ENCODE measurements at regions not wholly inside any gene's neighbourhood (a gene's known extent, or its start where the extent isn't known, plus 50 kb on each side); places are given as distances from the start of the nearest gene placed in this dataset.

GRCh38 chr22:25370322-25370721 lies 150.9 kb downstream of the CRYBB2 start:
- H3K4me1 Mint-ChIP-seq: peaks cover 34% of the 10 kb centered on the region
- ATAC-seq: no peak
- no peak overlapping the region for H3K27ac Mint-ChIP-seq
- no peak overlapping the region for H3K4me3 Mint-ChIP-seq
- H3K9me3 Mint-ChIP-seq: no peaks in the 10 kb centered on the region
- no peaks in the 10 kb centered on the region for H3K27me3 Mint-ChIP-seq
- peaks cover 50% of the 10 kb centered on the region for H3K36me3 Mint-ChIP-seq

- no peaks in the 10 kb centered on the region for H3K9me3 Mint-ChIP-seq
- no peak overlapping the region for H3K4me3 Mint-ChIP-seq
- H3K27ac Mint-ChIP-seq: no peak overlapping the region
- peaks cover 64% of the 10 kb centered on the region for H3K36me3 Mint-ChIP-seq
- peaks cover 31% of the 10 kb centered on the region for H3K4me1 Mint-ChIP-seq
- no peaks in the 10 kb centered on the region for H3K27me3 Mint-ChIP-seq
- ATAC-seq: no peak
Measured at GRCh38 chr22:25372000-25372595, 152.7 kb downstream of the CRYBB2 start.

- Mint-ChIP-seq H3K9me3 (no peaks in the 10 kb centered on the region), H3K4me1 (peaks cover 12% of the 10 kb centered on the region), H3K27me3 (no peaks in the 10 kb centered on the region), H3K4me3 (no peak overlapping the region), H3K36me3 (peaks cover 63% of the 10 kb centered on the region), H3K27ac (no peak overlapping the region)
- ATAC-seq: no peak
Measured at GRCh38 chr22:25373961-25374360, 154.5 kb downstream of the CRYBB2 start.

GRCh38 chr22:25374869-25375268 lies 155.4 kb downstream of the CRYBB2 start:
- peaks cover 70% of the 10 kb centered on the region for H3K36me3 Mint-ChIP-seq
- no peaks in the 10 kb centered on the region for H3K9me3 Mint-ChIP-seq
- H3K27ac Mint-ChIP-seq: no peak overlapping the region
- no peaks in the 10 kb centered on the region for H3K27me3 Mint-ChIP-seq
- H3K4me1 Mint-ChIP-seq: peaks cover 9% of the 10 kb centered on the region
- no peak for ATAC-seq
- H3K4me3 Mint-ChIP-seq: no peak overlapping the region

GRCh38 chr22:25375683-25376082 lies 156.2 kb downstream of the CRYBB2 start:
- Mint-ChIP-seq H3K4me3 (no peak overlapping the region), H3K27me3 (no peaks in the 10 kb centered on the region), H3K4me1 (peaks cover 9% of the 10 kb centered on the region), H3K9me3 (no peaks in the 10 kb centered on the region), H3K36me3 (peaks cover 69% of the 10 kb centered on the region), H3K27ac (no peak overlapping the region)
- ATAC-seq: no peak

GRCh38 chr22:25377699-25378098 lies 158.3 kb downstream of the CRYBB2 start:
- peaks cover 60% of the 10 kb centered on the region for H3K36me3 Mint-ChIP-seq
- H3K4me3 Mint-ChIP-seq: no peak overlapping the region
- H3K27me3 Mint-ChIP-seq: no peaks in the 10 kb centered on the region
- no peaks in the 10 kb centered on the region for H3K9me3 Mint-ChIP-seq
- no peak for ATAC-seq
- peaks cover 13% of the 10 kb centered on the region for H3K4me1 Mint-ChIP-seq
- no peak overlapping the region for H3K27ac Mint-ChIP-seq

- Mint-ChIP-seq H3K36me3 (peaks cover 42% of the 10 kb centered on the region), H3K4me3 (no peak overlapping the region), H3K4me1 (peaks cover 14% of the 10 kb centered on the region), H3K27ac (no peak overlapping the region), H3K9me3 (no peaks in the 10 kb centered on the region), H3K27me3 (no peaks in the 10 kb centered on the region)
- no peak for ATAC-seq
Measured at GRCh38 chr22:25380122-25380747, 160.8 kb downstream of the CRYBB2 start.

- no peak for ATAC-seq
- Mint-ChIP-seq H3K27ac (no peak overlapping the region), H3K4me3 (no peak overlapping the region), H3K9me3 (no peaks in the 10 kb centered on the region), H3K27me3 (no peaks in the 10 kb centered on the region), H3K36me3 (peaks cover 26% of the 10 kb centered on the region), H3K4me1 (peaks cover 40% of the 10 kb centered on the region)
Measured at GRCh38 chr22:25382762-25383161, 163.3 kb downstream of the CRYBB2 start.

GRCh38 chr22:25383278-25383820 lies 163.9 kb downstream of the CRYBB2 start:
- no peaks in the 10 kb centered on the region for H3K9me3 Mint-ChIP-seq
- no peak for ATAC-seq
- peaks cover 41% of the 10 kb centered on the region for H3K4me1 Mint-ChIP-seq
- no peaks in the 10 kb centered on the region for H3K27me3 Mint-ChIP-seq
- no peak overlapping the region for H3K4me3 Mint-ChIP-seq
- H3K36me3 Mint-ChIP-seq: peaks cover 26% of the 10 kb centered on the region
- no peak overlapping the region for H3K27ac Mint-ChIP-seq

GRCh38 chr22:25383892-25384291 lies 164.5 kb downstream of the CRYBB2 start:
- Mint-ChIP-seq H3K4me3 (no peak overlapping the region), H3K4me1 (peaks cover 47% of the 10 kb centered on the region), H3K27me3 (no peaks in the 10 kb centered on the region), H3K27ac (no peak overlapping the region), H3K36me3 (peaks cover 26% of the 10 kb centered on the region), H3K9me3 (no peaks in the 10 kb centered on the region)
- no peak for ATAC-seq

- Mint-ChIP-seq H3K9me3 (no peaks in the 10 kb centered on the region), H3K36me3 (peaks cover 6% of the 10 kb centered on the region), H3K27me3 (no peaks in the 10 kb centered on the region), H3K4me1 (peaks cover 68% of the 10 kb centered on the region), H3K4me3 (no peak overlapping the region), H3K27ac (no peak overlapping the region)
- ATAC-seq: no peak
Measured at GRCh38 chr22:25386538-25386884, 167.1 kb downstream of the CRYBB2 start.

GRCh38 chr22:25388415-25388814 lies 169.0 kb downstream of the CRYBB2 start:
- H3K27ac Mint-ChIP-seq: no peak overlapping the region
- H3K27me3 Mint-ChIP-seq: no peaks in the 10 kb centered on the region
- no peak overlapping the region for H3K4me3 Mint-ChIP-seq
- H3K4me1 Mint-ChIP-seq: peaks cover 69% of the 10 kb centered on the region
- no peaks in the 10 kb centered on the region for H3K9me3 Mint-ChIP-seq
- peaks cover 6% of the 10 kb centered on the region for H3K36me3 Mint-ChIP-seq
- no peak for ATAC-seq

GRCh38 chr22:25388866-25389540 lies 169.6 kb downstream of the CRYBB2 start:
- ATAC-seq: peak; percentile 48
- no peaks in the 10 kb centered on the region for H3K27me3 Mint-ChIP-seq
- H3K4me3 Mint-ChIP-seq: no peak overlapping the region
- no peaks in the 10 kb centered on the region for H3K9me3 Mint-ChIP-seq
- H3K27ac Mint-ChIP-seq: no peak overlapping the region
- peaks cover 68% of the 10 kb centered on the region for H3K4me1 Mint-ChIP-seq
- peaks cover 6% of the 10 kb centered on the region for H3K36me3 Mint-ChIP-seq

- peaks cover 6% of the 10 kb centered on the region for H3K36me3 Mint-ChIP-seq
- no peak for ATAC-seq
- H3K9me3 Mint-ChIP-seq: no peaks in the 10 kb centered on the region
- no peak overlapping the region for H3K27ac Mint-ChIP-seq
- no peaks in the 10 kb centered on the region for H3K27me3 Mint-ChIP-seq
- H3K4me1 Mint-ChIP-seq: peaks cover 68% of the 10 kb centered on the region
- H3K4me3 Mint-ChIP-seq: no peak overlapping the region
Measured at GRCh38 chr22:25389541-25389919, 170.1 kb downstream of the CRYBB2 start.

GRCh38 chr22:25390297-25391240 lies 171.1 kb downstream of the CRYBB2 start:
- Mint-ChIP-seq H3K4me1 (peaks cover 72% of the 10 kb centered on the region), H3K36me3 (peaks cover 6% of the 10 kb centered on the region), H3K27me3 (no peaks in the 10 kb centered on the region), H3K9me3 (no peaks in the 10 kb centered on the region), H3K27ac (no peak overlapping the region), H3K4me3 (no peak overlapping the region)
- no peak for ATAC-seq
